ENCODE measurements at regions not wholly inside any gene's neighbourhood (a gene's known extent, or its start where the extent isn't known, plus 50 kb on each side); places are given as distances from the start of the nearest gene placed in this dataset.

GRCh38 chr3:8173892-8174291 lies 327.7 kb upstream of the LMCD1 start:
- no peak for TF ChIP-seq CTCF (IDR thresholded peaks at IDR 0.05; ENCODE audit: poor library complexity)
- no peak for TF ChIP-seq EZH2phosphoT487 (IDR thresholded peaks at IDR 0.05; ENCODE audit: low read depth, severe bottlenecking, unreplicated experiment)
